GM21367 (cell line): ENCODE measurements at regions not wholly inside any gene's neighbourhood (a gene's known extent, or its start where the extent isn't known, plus 50 kb on each side); places are given as distances from the start of the nearest gene placed in this dataset.

ENCODE experiments used
- ATAC-seq: cut with Tn5 transposase; IDR thresholded peaks from one replicate; pipeline ENCODE4 v1.9.1; 2021; ENCODE audit not compliant: unreplicated experiment

- ATAC-seq = no peak
Measured at GRCh38 chr18:76553715-76554546, 58.9 kb upstream of the ZNF516 start.

GRCh38 chr18:76548541-76548940 is 53.5 kb upstream of the ZNF516 start:
- no peak for ATAC-seq

- no peak for ATAC-seq
Measured at GRCh38 chr18:76547296-76547695, 52.3 kb upstream of the ZNF516 start.

DNA sequence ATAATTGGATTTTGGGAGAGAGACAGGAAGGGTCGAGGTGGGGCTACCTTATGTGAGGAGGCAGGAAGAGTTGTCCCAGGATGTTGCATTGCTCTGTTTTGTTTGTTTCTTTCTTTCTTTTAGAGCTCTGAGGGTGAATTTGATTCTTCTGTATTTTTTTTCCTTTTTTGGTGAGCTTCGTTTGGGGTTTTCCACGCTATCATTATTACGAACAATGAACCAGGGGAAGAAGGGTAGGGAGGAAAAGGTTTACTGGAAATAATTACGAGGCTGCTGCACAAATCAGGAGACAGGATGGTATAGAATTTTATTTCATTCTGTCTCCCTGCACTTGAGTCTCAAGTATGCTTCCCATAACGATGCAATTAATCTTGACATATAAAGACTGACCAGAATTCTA is 51.4 kb upstream of the ZNF516 start:
- no peak for ATAC-seq

- ATAC-seq = no peak
Measured at GRCh38 chr18:76546088-76546435, 51.0 kb upstream of the ZNF516 start.

DNA sequence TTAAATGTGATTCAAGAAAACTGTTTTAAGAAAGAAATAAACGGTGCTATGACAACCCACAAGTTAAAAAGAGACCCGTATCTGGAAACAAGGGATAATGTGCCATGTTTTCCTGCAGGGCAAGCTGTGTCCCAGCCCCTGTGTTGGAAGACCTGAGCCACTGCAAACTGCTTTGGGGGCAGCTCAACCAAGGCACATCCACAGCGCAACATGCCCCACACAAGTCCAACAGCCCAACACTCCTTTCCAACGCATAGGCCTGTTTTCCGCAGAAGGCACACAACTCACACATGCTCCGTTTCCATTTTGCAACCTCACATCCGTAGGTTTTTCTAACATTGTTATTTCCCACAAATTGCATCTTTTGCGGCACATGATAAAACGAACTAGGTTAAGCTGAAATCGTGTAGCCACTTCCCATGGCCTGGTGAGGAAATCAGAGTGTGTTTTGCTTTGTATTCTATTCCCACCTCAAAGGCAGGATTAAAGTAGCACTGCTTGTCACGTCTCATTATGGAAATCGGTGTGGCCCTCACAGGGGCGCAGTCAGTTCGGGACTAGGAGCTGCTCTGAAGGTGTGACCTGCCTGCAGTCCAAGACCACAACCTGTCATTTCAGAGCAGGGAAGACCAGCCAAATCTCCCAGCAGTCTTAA is 50.5 kb upstream of the ZNF516 start:
- ATAC-seq = no peak

- no peak for ATAC-seq
Measured at GRCh38 chr18:76544511-76545345, 49.7 kb upstream of the ZNF516 start.
